Gastrocnemius medialis (tissue), 4 donors: ENCODE measurements at regions not wholly inside any gene's neighbourhood (a gene's known extent, or its start where the extent isn't known, plus 50 kb on each side); places are given as distances from the start of the nearest gene placed in this dataset.

Source experiments
- ATAC-seq, 2 donors: fragments of 150-250 bp; one replicate each; pipeline ENCODE4 v1.9.1; 2016
- DNase-seq, 2 donors: peaks; one replicate each; pipeline ENCODE4 v3.0.0-alpha.2; 2019
- H3K27ac ChIP-seq, 4 donors: fragments of 200-600 bp; sonication (generic); 1 replicate in 1 of 4; 2 replicates in 3 of 4; pipeline ENCODE4 v1.5.1; 2016 to 2018; ENCODE audit warnings: mild to moderate bottlenecking in 2 of 4, moderate library complexity in 1 of 4
- H3K27me3 ChIP-seq, 3 donors: fragments of 200-600 bp; sonication (generic) in 2 of 3; 1 replicate in 1 of 3; 2 replicates in 2 of 3; pipeline versions ENCODE4 v1.5.1 to v1.6.0; 2016 to 2019; ENCODE audit warnings: mild to moderate bottlenecking in 1 of 3, moderate library complexity in 1 of 3
- H3K36me3 ChIP-seq, 2 donors: fragments of 200-600 bp; sonication (generic) in 1 of 2; one replicate each; pipeline ENCODE4 v1.5.1; 2017 to 2018
- H3K4me1 ChIP-seq, 2 donors: fragments of 200-600 bp; sonication (generic) in 1 of 2; one replicate each; pipeline ENCODE4 v1.5.1; 2016 to 2017; ENCODE audit warnings: mild to moderate bottlenecking in 2 of 2
- H3K4me3 ChIP-seq, 4 donors: fragments of 200-600 bp; sonication (generic) in 3 of 4; 1 replicate in 1 of 4; 2 replicates in 3 of 4; pipeline ENCODE4 v1.5.1; 2016 to 2019; ENCODE audit warnings: mild to moderate bottlenecking in 2 of 4
- H3K9me3 ChIP-seq, 3 donors: fragments of 200-600 bp; sonication (generic) in 2 of 3; 1 replicate in 1 of 3; 2 replicates in 2 of 3; pipeline ENCODE4 v1.5.1; 2016 to 2019
- CTCF ChIP-seq, 5 experiments: fragments of 450-650 bp in 3 of 5; fragments of 200-600 bp in 2 of 5; sonication (generic) in 2 of 5; IDR thresholded peaks in 4 of 5; conservative IDR thresholded peaks in 1 of 5; 1 replicate in 4 of 5; 2 replicates in 1 of 5; pipeline ENCODE4 v1.5.1; 2016 to 2019; ENCODE audit warnings: antibody characterized with exemption in 5 of 5, mild to moderate bottlenecking in 3 of 5, moderate library complexity in 3 of 5
- POLR2A ChIP-seq, 2 donors: fragments of 450-650 bp; IDR thresholded peaks; one replicate each; pipeline ENCODE4 v1.6.1; 2017; ENCODE audit warnings: antibody characterized with exemption in 2 of 2, mild to moderate bottlenecking in 2 of 2, moderate library complexity in 2 of 2
- in situ Hi-C, 4 donors: fragments of 200-750 bp; cut with MboI; loops; one replicate each; pipeline versions ENCODE4 v1.15.0 to v1.8.0; 2017; ENCODE audit warnings: low sequenced_read_pairs in 4 of 4
- intact Hi-C: fragments of 100-400 bp; cut with DNase I; formaldehyde crosslinking; loops from one replicate; pipeline ENCODE4 v1.15.1; 2023; ENCODE audit warnings: low total_unique reads

GRCh38 chr4:60809486-60809800 lies 390.7 kb upstream of the ADGRL3 start:
- Histone ChIP-seq H3K27ac (no peak overlapping the region), H3K27me3 (no peaks in the 10 kb centered on the region), H3K9me3 (no peaks in the 10 kb centered on the region), H3K36me3 (no peaks in the 10 kb centered on the region), H3K4me3 (no peak overlapping the region), H3K4me1 (no peaks in the 10 kb centered on the region)
- DNase-seq (no peak), ATAC-seq (no peak)
- intact Hi-C loops (no loop called here), in situ Hi-C loops (no loop called here)
- TF ChIP-seq POLR2A (IDR thresholded peaks at IDR 0.05) (no peak), CTCF (IDR thresholded peaks at IDR 0.05 in 4 of 5, conservative IDR thresholded peaks at IDR 0.05 in 1 of 5) (no peak)

GRCh38 chr4:60812811-60813210 lies 387.3 kb upstream of the ADGRL3 start:
- in situ Hi-C loops (no loop called here), intact Hi-C loops (no loop called here)
- Histone ChIP-seq H3K36me3 (no peaks in the 10 kb centered on the region), H3K27me3 (no peaks in the 10 kb centered on the region), H3K4me1 (no peaks in the 10 kb centered on the region), H3K9me3 (no peaks in the 10 kb centered on the region), H3K4me3 (no peak overlapping the region), H3K27ac (no peak overlapping the region)
- ATAC-seq: no peak
- DNase-seq: no peak
- TF ChIP-seq POLR2A (IDR thresholded peaks at IDR 0.05) (no peak), CTCF (IDR thresholded peaks at IDR 0.05 in 4 of 5, conservative IDR thresholded peaks at IDR 0.05 in 1 of 5) (no peak)

GRCh38 chr4:60814549-60814948 lies 385.6 kb upstream of the ADGRL3 start:
- Histone ChIP-seq H3K9me3 (no peaks in the 10 kb centered on the region), H3K36me3 (no peaks in the 10 kb centered on the region), H3K4me3 (no peak overlapping the region), H3K4me1 (no peaks in the 10 kb centered on the region), H3K27ac (no peak overlapping the region), H3K27me3 (no peaks in the 10 kb centered on the region)
- TF ChIP-seq CTCF (IDR thresholded peaks at IDR 0.05 in 4 of 5, conservative IDR thresholded peaks at IDR 0.05 in 1 of 5) (no peak), POLR2A (IDR thresholded peaks at IDR 0.05) (no peak)
- DNase-seq: no peak
- intact Hi-C loops: no loop called here
- no peak for ATAC-seq
- in situ Hi-C loops: no loop called here

- Histone ChIP-seq H3K9me3 (no peaks in the 10 kb centered on the region), H3K36me3 (no peaks in the 10 kb centered on the region), H3K27me3 (no peaks in the 10 kb centered on the region), H3K4me3 (no peak overlapping the region), H3K4me1 (no peaks in the 10 kb centered on the region), H3K27ac (no peak overlapping the region)
- in situ Hi-C loops (no loop called here), intact Hi-C loops (no loop called here)
- no peak for DNase-seq
- no peak for ATAC-seq
- no peak for TF ChIP-seq CTCF (IDR thresholded peaks at IDR 0.05 in 4 of 5, conservative IDR thresholded peaks at IDR 0.05 in 1 of 5)
- no peak for TF ChIP-seq POLR2A (IDR thresholded peaks at IDR 0.05)
Observed at GRCh38 chr4:60817609-60818008, 382.5 kb upstream of the ADGRL3 start.

- Histone ChIP-seq H3K36me3 (no peaks in the 10 kb centered on the region), H3K27me3 (no peaks in the 10 kb centered on the region), H3K27ac (no peak overlapping the region), H3K4me3 (no peak overlapping the region), H3K4me1 (no peaks in the 10 kb centered on the region), H3K9me3 (no peaks in the 10 kb centered on the region)
- in situ Hi-C loops: no loop called here
- no peak for TF ChIP-seq POLR2A (IDR thresholded peaks at IDR 0.05)
- TF ChIP-seq CTCF (IDR thresholded peaks at IDR 0.05 in 4 of 5, conservative IDR thresholded peaks at IDR 0.05 in 1 of 5): no peak
- ATAC-seq (no peak), DNase-seq (no peak)
- intact Hi-C loops: no loop called here
Observed at GRCh38 chr4:60822986-60823385, 377.1 kb upstream of the ADGRL3 start.
